Fibroblast of lung (primary cell): ENCODE measurements at regions not wholly inside any gene's neighbourhood (a gene's known extent, or its start where the extent isn't known, plus 50 kb on each side); places are given as distances from the start of the nearest gene placed in this dataset.

Experiments used
- DNase-seq, 2 donors: peaks; one replicate each; pipeline versions ENCODE4 v3.0.0 to v3.0.0-alpha.2; 2010; ENCODE audit warnings: low read depth in 2 of 2
- H2AFZ ChIP-seq: 2 replicates; pipeline ENCODE4 v1.5.1; 2012; ENCODE audit warnings: low read length, control low read depth, inconsistent platforms
- H3K27ac ChIP-seq: 2 replicates; pipeline ENCODE4 v1.5.1; 2011; ENCODE audit warnings: low read length, control low read depth; ENCODE audit not compliant: insufficient read depth
- H3K27me3 ChIP-seq: 2 replicates; pipeline ENCODE4 v1.5.1; 2011; ENCODE audit warnings: mild to moderate bottlenecking, low read length; ENCODE audit not compliant: control insufficient read depth, insufficient read depth
- H3K36me3 ChIP-seq: 2 replicates; pipeline ENCODE4 v1.5.1; 2011; ENCODE audit warnings: low read length; ENCODE audit not compliant: control insufficient read depth, insufficient read depth
- H3K4me1 ChIP-seq: 2 replicates; pipeline ENCODE4 v1.5.1; 2011; ENCODE audit warnings: low read length; ENCODE audit not compliant: control insufficient read depth, insufficient read depth; ENCODE audit errors: extremely low read depth
- H3K4me2 ChIP-seq: 2 replicates; pipeline ENCODE4 v1.5.1; 2011; ENCODE audit warnings: low read length, control low read depth; ENCODE audit not compliant: insufficient read depth; ENCODE audit errors: extremely low read depth
- H3K4me3 ChIP-seq, 4 experiments: fragments of 200-600 bp in 1 of 4; sonication (generic) in 1 of 4; replicated peaks in 1 of 4; 2 replicates each; pipeline ENCODE4 v1.5.1; 2011 to 2016; ENCODE audit warnings: low read length in 4 of 4, low read depth in 3 of 4, mild to moderate bottlenecking in 3 of 4, control low read depth in 2 of 4, inconsistent platforms in 1 of 4, mixed read lengths in 1 of 4; ENCODE audit not compliant: insufficient read depth in 1 of 4; ENCODE audit errors: control extremely low read depth in 1 of 4
- H3K79me2 ChIP-seq: 2 replicates; pipeline ENCODE4 v1.5.1; 2012; ENCODE audit warnings: mild to moderate bottlenecking, low read length, inconsistent platforms; ENCODE audit not compliant: control insufficient read depth, insufficient read depth
- H3K9ac ChIP-seq: 2 replicates; pipeline ENCODE4 v1.5.1; 2011; ENCODE audit warnings: mild to moderate bottlenecking, low read length, control low read depth; ENCODE audit not compliant: insufficient read depth
- H3K9me3 ChIP-seq: 2 replicates; pipeline ENCODE4 v1.5.1; 2012; ENCODE audit warnings: low read depth, low read length; ENCODE audit not compliant: control insufficient read depth, insufficient read depth
- H4K20me1 ChIP-seq: 2 replicates; pipeline ENCODE4 v1.5.1; 2011; ENCODE audit warnings: low read length; ENCODE audit not compliant: control insufficient read depth, insufficient read depth; ENCODE audit errors: extremely low read depth
- EZH2 ChIP-seq: IDR thresholded peaks from 2 replicates; pipeline ENCODE4 v1.5.1; 2012; ENCODE audit warnings: low read length, control low read depth, mild to moderate bottlenecking; ENCODE audit errors: missing control alignments
- TF ChIP-seq, protein P1 (sequence below), 2 donors: IDR thresholded peaks in 1 of 2; conservative IDR thresholded peaks in 1 of 2; 1 replicate in 1 of 2; 2 replicates in 1 of 2; pipeline ENCODE4 v1.5.1; 2011 to 2012; ENCODE audit warnings: low read length in 2 of 2, control low read depth in 1 of 2, inconsistent platforms in 1 of 2, low read depth in 1 of 2, mild to moderate bottlenecking in 1 of 2

DNA sequence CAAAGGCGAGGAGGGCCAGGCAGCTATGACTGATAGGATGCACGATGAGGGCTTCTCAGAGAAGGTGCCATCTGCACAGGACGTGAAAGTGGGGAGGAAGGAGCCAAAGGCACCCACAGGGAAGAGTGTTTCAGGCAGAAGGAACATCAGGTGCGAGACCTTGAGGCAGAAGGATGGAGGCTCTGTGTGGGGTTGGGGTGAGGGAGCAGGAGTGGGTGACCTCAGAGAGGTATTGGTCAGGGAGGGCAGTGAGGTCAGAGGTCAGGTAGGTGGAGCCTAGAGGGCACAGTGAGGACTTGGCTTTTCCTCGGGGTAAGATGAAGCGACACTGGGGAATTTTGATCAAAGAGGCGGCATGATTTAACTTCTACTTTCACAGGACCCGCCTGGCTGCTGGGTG is 64.7 kb upstream of the XPA start:
- TF ChIP-seq EZH2: no peak
- TF ChIP-seq, protein P1, sequence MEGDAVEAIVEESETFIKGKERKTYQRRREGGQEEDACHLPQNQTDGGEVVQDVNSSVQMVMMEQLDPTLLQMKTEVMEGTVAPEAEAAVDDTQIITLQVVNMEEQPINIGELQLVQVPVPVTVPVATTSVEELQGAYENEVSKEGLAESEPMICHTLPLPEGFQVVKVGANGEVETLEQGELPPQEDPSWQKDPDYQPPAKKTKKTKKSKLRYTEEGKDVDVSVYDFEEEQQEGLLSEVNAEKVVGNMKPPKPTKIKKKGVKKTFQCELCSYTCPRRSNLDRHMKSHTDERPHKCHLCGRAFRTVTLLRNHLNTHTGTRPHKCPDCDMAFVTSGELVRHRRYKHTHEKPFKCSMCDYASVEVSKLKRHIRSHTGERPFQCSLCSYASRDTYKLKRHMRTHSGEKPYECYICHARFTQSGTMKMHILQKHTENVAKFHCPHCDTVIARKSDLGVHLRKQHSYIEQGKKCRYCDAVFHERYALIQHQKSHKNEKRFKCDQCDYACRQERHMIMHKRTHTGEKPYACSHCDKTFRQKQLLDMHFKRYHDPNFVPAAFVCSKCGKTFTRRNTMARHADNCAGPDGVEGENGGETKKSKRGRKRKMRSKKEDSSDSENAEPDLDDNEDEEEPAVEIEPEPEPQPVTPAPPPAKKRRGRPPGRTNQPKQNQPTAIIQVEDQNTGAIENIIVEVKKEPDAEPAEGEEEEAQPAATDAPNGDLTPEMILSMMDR (conservative IDR thresholded peaks at IDR 0.05 in 1 of 2, IDR thresholded peaks at IDR 0.05 in 1 of 2; ENCODE audit: low read depth in 1 of 2, low read length in 2 of 2): no peak
- Histone ChIP-seq H3K36me3 (no peaks in the 10 kb centered on the region), H4K20me1 (no peaks in the 10 kb centered on the region), H3K4me2 (no peak overlapping the region), H3K9ac (no peak overlapping the region), H3K4me3 (no peak overlapping the region), H3K79me2 (no peaks in the 10 kb centered on the region), H3K4me1 (peaks cover 3% of the 10 kb centered on the region), H3K27ac (no peak overlapping the region), H3K9me3 (no peaks in the 10 kb centered on the region), H2AFZ (no peak overlapping the region), H3K27me3 (peaks cover 21% of the 10 kb centered on the region)
- no peak for DNase-seq

DNA sequence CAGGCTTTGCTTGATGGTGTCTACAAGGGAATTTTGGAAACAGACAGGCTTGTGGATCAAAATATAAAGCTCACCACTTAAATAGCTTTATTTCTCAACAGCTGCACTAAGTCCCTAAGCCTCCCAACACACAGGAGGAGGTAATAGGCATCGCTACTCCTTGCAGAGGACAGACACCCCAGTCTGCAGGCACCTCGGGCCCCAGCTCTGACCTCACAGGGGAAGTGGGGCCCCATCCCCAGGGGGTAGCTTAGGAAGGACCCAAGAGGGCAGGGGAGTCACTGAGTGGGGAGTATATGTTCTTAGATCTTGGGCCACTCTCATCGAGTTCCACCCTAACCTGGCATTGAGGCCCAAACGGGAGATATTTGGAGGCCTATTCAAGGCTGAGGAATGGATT is 66.7 kb upstream of the XPA start:
- Histone ChIP-seq H3K9me3 (no peaks in the 10 kb centered on the region), H3K79me2 (no peaks in the 10 kb centered on the region), H3K4me2 (no peak overlapping the region), H3K4me1 (peaks cover 3% of the 10 kb centered on the region), H3K36me3 (no peaks in the 10 kb centered on the region), H4K20me1 (no peaks in the 10 kb centered on the region), H3K27ac (no peak overlapping the region), H3K9ac (no peak overlapping the region), H3K4me3 (no peak overlapping the region), H2AFZ (no peak overlapping the region), H3K27me3 (peaks cover 13% of the 10 kb centered on the region)
- no peak for TF ChIP-seq EZH2
- TF ChIP-seq, protein P1 (conservative IDR thresholded peaks at IDR 0.05 in 1 of 2, IDR thresholded peaks at IDR 0.05 in 1 of 2; ENCODE audit: low read depth in 1 of 2, low read length in 2 of 2): no peak
- no peak for DNase-seq

DNA sequence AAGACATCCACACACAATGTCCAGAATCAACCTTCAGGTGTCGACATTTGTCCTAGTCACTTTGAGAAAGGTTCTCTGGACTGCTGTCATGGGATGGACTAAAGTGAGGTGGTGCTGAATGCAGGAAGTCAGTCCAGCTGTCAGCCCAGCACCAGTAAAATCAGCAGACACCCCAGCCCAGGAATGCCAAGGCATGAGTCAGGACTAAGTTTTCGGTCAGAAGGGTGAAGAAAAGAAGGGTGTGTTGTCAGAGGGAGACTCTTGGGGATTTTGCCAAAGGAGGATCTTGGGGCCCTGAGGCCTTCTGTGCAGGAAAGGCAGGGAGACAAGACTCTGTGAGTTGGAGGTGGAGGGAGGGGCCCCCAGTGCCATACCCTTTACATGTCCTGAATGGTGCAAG is 69.0 kb upstream of the XPA start:
- Histone ChIP-seq H3K4me3 (no peak overlapping the region), H3K4me2 (no peak overlapping the region)

More for the DNA sequence above, 69.0 kb upstream of the XPA start:
- Histone ChIP-seq H4K20me1 (no peaks in the 10 kb centered on the region), H3K9me3 (no peaks in the 10 kb centered on the region), H3K36me3 (no peaks in the 10 kb centered on the region), H3K4me1 (peaks cover 10% of the 10 kb centered on the region), H3K9ac (no peak overlapping the region), H3K27me3 (peaks cover 5% of the 10 kb centered on the region), H3K27ac (no peak overlapping the region), H3K79me2 (no peaks in the 10 kb centered on the region), H2AFZ (no peak overlapping the region)
- DNase-seq: peak; percentile 11 to 36
- TF ChIP-seq, protein P1 (conservative IDR thresholded peaks at IDR 0.05 in 1 of 2, IDR thresholded peaks at IDR 0.05 in 1 of 2; ENCODE audit: low read depth in 1 of 2, low read length in 2 of 2): no peak
- TF ChIP-seq EZH2: no peak
